ENCODE measurements at regions not wholly inside any gene's neighbourhood (a gene's known extent, or its start where the extent isn't known, plus 50 kb on each side); places are given as distances from the start of the nearest gene placed in this dataset.
"Not testable (repeated sequence)": the region's sequence is repeated elsewhere in the genome, so short reads cannot be mapped to it uniquely, and the experiment has no call there.

GRCh38 chr15:81779181-81779580, 266.6 kb downstream of the MEX3B start:
- no peak for DNase-seq (ENCODE audit: low read depth in 2 of 3, low spot score in 2 of 3)

- DNase-seq (ENCODE audit: low read depth in 2 of 3, low spot score in 2 of 3) = no peak
These were observed 268.3 kb downstream of the MEX3B start for GRCh38 chr15:81777546-81777945.

GRCh38 chr15:81776976-81777375, 268.8 kb downstream of the MEX3B start:
- DNase-seq (ENCODE audit: low read depth in 2 of 3, low spot score in 2 of 3) = no peak

GRCh38 chr15:81775779-81776178, 270.0 kb downstream of the MEX3B start:
- not testable (repeated sequence) for DNase-seq (ENCODE audit: low read depth in 2 of 3, low spot score in 2 of 3)

GRCh38 chr15:81774309-81774708, 271.5 kb downstream of the MEX3B start:
- no peak for DNase-seq (ENCODE audit: low read depth in 2 of 3, low spot score in 2 of 3)

GRCh38 chr15:81768773-81769172, 277.0 kb downstream of the MEX3B start:
- DNase-seq (ENCODE audit: low read depth in 2 of 3, low spot score in 2 of 3) = no peak

- DNase-seq (ENCODE audit: low read depth in 2 of 3, low spot score in 2 of 3) = no peak
These were observed 278.9 kb downstream of the MEX3B start for GRCh38 chr15:81766829-81767475.

- no peak for DNase-seq (ENCODE audit: low read depth in 2 of 3, low spot score in 2 of 3)
These were observed 280.0 kb downstream of the MEX3B start for GRCh38 chr15:81765816-81766215.

- DNase-seq (ENCODE audit: low read depth in 2 of 3, low spot score in 2 of 3) = no peak
These were observed 282.5 kb downstream of the MEX3B start for GRCh38 chr15:81763304-81763703.

- DNase-seq (ENCODE audit: low read depth in 2 of 3, low spot score in 2 of 3) = no peak
These were observed 285.1 kb downstream of the MEX3B start for GRCh38 chr15:81760686-81761085.

- no peak for DNase-seq (ENCODE audit: low read depth in 2 of 3, low spot score in 2 of 3)
These were observed 287.0 kb downstream of the MEX3B start for GRCh38 chr15:81758818-81759284.

GRCh38 chr15:81755626-81756025, 290.2 kb downstream of the MEX3B start:
- DNase-seq (ENCODE audit: low read depth in 2 of 3, low spot score in 2 of 3) = no peak

- DNase-seq (ENCODE audit: low read depth in 2 of 3, low spot score in 2 of 3) = no peak
These were observed 291.7 kb downstream of the MEX3B start for GRCh38 chr15:81754078-81754477.

GRCh38 chr15:81752974-81753373, 292.8 kb downstream of the MEX3B start:
- DNase-seq (ENCODE audit: low read depth in 2 of 3, low spot score in 2 of 3) = no peak

GRCh38 chr15:81752546-81752942, 293.3 kb downstream of the MEX3B start:
- DNase-seq (ENCODE audit: low read depth in 2 of 3, low spot score in 2 of 3) = no peak

- no peak for DNase-seq (ENCODE audit: low read depth in 2 of 3, low spot score in 2 of 3)
These were observed 293.8 kb downstream of the MEX3B start for GRCh38 chr15:81751816-81752545.

GRCh38 chr15:81751256-81751655, 294.6 kb downstream of the MEX3B start:
- no peak for DNase-seq (ENCODE audit: low read depth in 2 of 3, low spot score in 2 of 3)

- DNase-seq (ENCODE audit: low read depth in 2 of 3, low spot score in 2 of 3) = no peak
These were observed 296.0 kb downstream of the MEX3B start for GRCh38 chr15:81749716-81750375.

GRCh38 chr15:81747482-81747881, 298.3 kb downstream of the MEX3B start:
- no peak for DNase-seq (ENCODE audit: low read depth in 2 of 3, low spot score in 2 of 3)

GRCh38 chr15:81747026-81747425, 298.8 kb downstream of the MEX3B start:
- DNase-seq (ENCODE audit: low read depth in 2 of 3, low spot score in 2 of 3) = no peak

GRCh38 chr15:81744364-81744763, 301.5 kb downstream of the MEX3B start:
- no peak for DNase-seq (ENCODE audit: low read depth in 2 of 3, low spot score in 2 of 3)

- no peak for DNase-seq (ENCODE audit: low read depth in 2 of 3, low spot score in 2 of 3)
These were observed 305.4 kb downstream of the MEX3B start for GRCh38 chr15:81740416-81740815.

Data from activated CD8-positive, alpha-beta memory T cell treated with anti-CD3 and anti-CD28 coated beads for 48 hours (primary cell).